Effector memory CD8-positive, alpha-beta T cell (primary cell): ENCODE measurements at regions not wholly inside any gene's neighbourhood (a gene's known extent, or its start where the extent isn't known, plus 50 kb on each side); places are given as distances from the start of the nearest gene placed in this dataset.
A peak's percentile ranks its signal among the peaks of the same experiment; 100 is the strongest.

Experiments used
- ATAC-seq: fragments of 150-1000 bp; cut with Tn5 transposase; replicated peaks from 2 replicates; pipeline ENCODE4 v1.10.0; 2021; ENCODE audit warnings: mild to moderate bottlenecking, moderate library complexity
- DNase-seq, 3 experiments: peaks; one replicate each; pipeline ENCODE4 v3.0.0; 2021
- H3K27ac Mint-ChIP-seq, 2 donors: one replicate each; pipeline ENCODE4 v1.8.0; 2022; ENCODE audit warnings: mild to moderate bottlenecking in 2 of 2, mixed read lengths in 2 of 2, moderate library complexity in 2 of 2
- H3K27me3 Mint-ChIP-seq, 2 donors: one replicate each; pipeline ENCODE4 v1.8.0; 2022; ENCODE audit warnings: mixed read lengths in 2 of 2
- H3K36me3 Mint-ChIP-seq: one replicate; pipeline ENCODE4 v1.8.0; 2022; ENCODE audit warnings: mild to moderate bottlenecking, moderate library complexity, mixed read lengths; ENCODE audit not compliant: insufficient read depth
- H3K4me1 Mint-ChIP-seq, 2 donors: one replicate each; pipeline ENCODE4 v1.8.0; 2022; ENCODE audit warnings: low read depth in 2 of 2, mixed read lengths in 2 of 2
- H3K4me3 Mint-ChIP-seq, 2 donors: one replicate each; pipeline ENCODE4 v1.8.0; 2022; ENCODE audit warnings: mild to moderate bottlenecking in 2 of 2, mixed read lengths in 2 of 2, moderate library complexity in 2 of 2
- H3K9me3 Mint-ChIP-seq, 2 donors: one replicate each; pipeline ENCODE4 v1.8.0; 2022; ENCODE audit warnings: mixed read lengths in 2 of 2

- Mint-ChIP-seq H3K9me3 (no peaks in the 10 kb centered on the region), H3K4me3 (no peak overlapping the region), H3K4me1 (peaks cover 0 to 10% of the 10 kb centered on the region in 2 donors), H3K27me3 (peaks cover 6 to 8% of the 10 kb centered on the region in 2 donors), H3K36me3 (no peaks in the 10 kb centered on the region), H3K27ac (no peak overlapping the region)
- ATAC-seq (no peak), DNase-seq (no peak)
Measured at GRCh38 chr5:74403771-74404170, 236.8 kb downstream of the ENC1 start.

DNA sequence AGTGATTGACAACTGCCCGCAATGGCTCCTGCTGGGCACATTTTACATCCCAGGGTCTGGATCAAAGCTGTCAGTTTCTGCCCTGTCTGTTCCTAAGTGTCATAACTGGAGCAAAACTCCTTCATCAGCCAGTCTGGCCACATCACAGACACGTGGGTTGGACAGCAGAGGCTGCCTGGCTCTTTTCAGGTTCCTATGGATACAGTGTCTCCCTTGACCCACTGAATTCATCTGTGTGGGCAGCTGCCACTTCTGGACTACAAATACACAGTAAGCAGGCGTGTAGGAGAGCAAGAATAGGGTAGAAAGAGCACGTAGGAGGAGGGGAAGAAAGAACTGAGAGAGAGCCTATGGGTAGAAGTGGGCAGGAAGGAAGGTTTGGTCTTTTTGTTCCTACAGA lies 238.0 kb downstream of the ENC1 start:
- DNase-seq: no peak
- ATAC-seq: no peak
- Mint-ChIP-seq H3K27ac (peak overlapping the region in 1 of 2 donors; percentile 32), H3K27me3 (no peaks in the 10 kb centered on the region), H3K4me1 (peaks cover 0 to 10% of the 10 kb centered on the region in 2 donors), H3K4me3 (no peak overlapping the region), H3K36me3 (no peaks in the 10 kb centered on the region), H3K9me3 (no peaks in the 10 kb centered on the region)

GRCh38 chr5:74401946-74402320 lies 238.6 kb downstream of the ENC1 start:
- Mint-ChIP-seq H3K4me3 (no peak overlapping the region), H3K36me3 (no peaks in the 10 kb centered on the region), H3K4me1 (peaks cover 0 to 10% of the 10 kb centered on the region in 2 donors), H3K9me3 (no peaks in the 10 kb centered on the region), H3K27ac (no peak overlapping the region), H3K27me3 (no peaks in the 10 kb centered on the region)
- ATAC-seq (no peak), DNase-seq (no peak)

GRCh38 chr5:74401281-74401945 lies 239.1 kb downstream of the ENC1 start:
- H3K36me3 Mint-ChIP-seq: no peaks in the 10 kb centered on the region
- no peak overlapping the region for H3K4me3 Mint-ChIP-seq
- no peaks in the 10 kb centered on the region for H3K27me3 Mint-ChIP-seq
- peaks cover 0 to 10% of the 10 kb centered on the region in 2 donors for H3K4me1 Mint-ChIP-seq
- H3K9me3 Mint-ChIP-seq: no peaks in the 10 kb centered on the region
- DNase-seq (no peak), ATAC-seq (no peak)
- H3K27ac Mint-ChIP-seq: no peak overlapping the region

GRCh38 chr5:74400067-74400466 lies 240.5 kb downstream of the ENC1 start:
- no peaks in the 10 kb centered on the region for H3K9me3 Mint-ChIP-seq
- no peaks in the 10 kb centered on the region for H3K36me3 Mint-ChIP-seq
- peaks cover 0 to 10% of the 10 kb centered on the region in 2 donors for H3K4me1 Mint-ChIP-seq
- no peak overlapping the region for H3K4me3 Mint-ChIP-seq
- ATAC-seq: no peak
- H3K27me3 Mint-ChIP-seq: no peaks in the 10 kb centered on the region
- H3K27ac Mint-ChIP-seq: no peak overlapping the region
- no peak for DNase-seq

GRCh38 chr5:74396913-74397622 lies 243.5 kb downstream of the ENC1 start:
- ATAC-seq: no peak
- no peaks in the 10 kb centered on the region for H3K9me3 Mint-ChIP-seq
- no peak overlapping the region for H3K4me3 Mint-ChIP-seq
- H3K27ac Mint-ChIP-seq: no peak overlapping the region
- H3K4me1 Mint-ChIP-seq: peaks cover 0 to 3% of the 10 kb centered on the region in 2 donors
- H3K36me3 Mint-ChIP-seq: no peaks in the 10 kb centered on the region
- H3K27me3 Mint-ChIP-seq: peaks cover 0 to 10% of the 10 kb centered on the region in 2 donors
- DNase-seq: no peak

DNA sequence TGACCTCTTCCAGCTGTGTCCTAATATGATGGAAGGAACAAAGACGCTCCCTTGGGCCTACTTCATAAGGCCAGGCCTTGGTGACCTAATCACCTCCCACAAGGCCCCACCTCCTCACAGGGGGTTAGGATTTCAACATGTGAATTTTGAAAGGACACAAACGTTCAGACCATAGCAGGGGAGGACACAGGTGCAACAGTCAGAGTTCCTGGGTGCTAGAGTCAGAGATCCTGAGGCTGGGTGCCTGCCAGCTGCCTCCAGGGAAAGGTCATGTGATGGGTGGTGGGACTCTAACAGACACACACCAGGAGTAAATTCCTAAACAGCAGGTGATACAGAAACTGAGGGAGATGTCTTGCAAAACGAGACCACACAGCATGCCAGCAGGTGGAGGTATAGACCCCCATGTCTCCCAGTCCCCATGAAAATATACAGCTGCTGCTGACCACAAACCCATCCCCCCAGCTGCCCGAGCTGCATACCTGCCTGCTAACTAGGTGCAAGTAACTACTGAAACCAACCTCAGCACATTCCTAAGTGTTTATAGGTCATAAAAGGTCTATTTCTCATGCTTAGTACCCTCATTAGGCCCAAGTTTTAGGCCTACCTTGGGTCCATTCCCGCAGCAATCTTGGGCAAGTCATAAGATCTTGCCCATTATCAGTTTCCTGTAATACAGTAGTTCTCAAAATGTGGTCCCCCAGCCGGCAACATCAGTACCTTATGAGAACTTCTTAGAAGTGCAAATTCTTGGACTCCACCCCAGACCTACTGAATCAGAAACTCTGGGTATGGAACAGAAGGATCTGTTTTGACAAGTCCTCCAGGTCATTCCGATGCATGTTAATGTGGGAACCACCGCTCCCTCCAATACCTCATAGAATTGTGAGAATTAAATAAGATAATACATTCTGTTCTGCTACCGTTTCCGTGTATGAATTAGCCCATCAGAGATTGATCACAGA lies 245.3 kb downstream of the ENC1 start:
- ATAC-seq: no peak
- no peaks in the 10 kb centered on the region for H3K4me1 Mint-ChIP-seq
- H3K36me3 Mint-ChIP-seq: no peaks in the 10 kb centered on the region
- H3K27ac Mint-ChIP-seq: no peak overlapping the region
- no peaks in the 10 kb centered on the region for H3K9me3 Mint-ChIP-seq
- no peak for DNase-seq
- peaks cover 0 to 10% of the 10 kb centered on the region in 2 donors for H3K27me3 Mint-ChIP-seq
- no peak overlapping the region for H3K4me3 Mint-ChIP-seq

GRCh38 chr5:74394528-74394915 lies 246.0 kb downstream of the ENC1 start:
- Mint-ChIP-seq H3K4me1 (no peaks in the 10 kb centered on the region), H3K36me3 (no peaks in the 10 kb centered on the region), H3K27me3 (peaks cover 0 to 10% of the 10 kb centered on the region in 2 donors), H3K9me3 (no peaks in the 10 kb centered on the region), H3K4me3 (no peak overlapping the region), H3K27ac (no peak overlapping the region)
- no peak for DNase-seq
- ATAC-seq: no peak

- Mint-ChIP-seq H3K27me3 (peaks cover 0 to 10% of the 10 kb centered on the region in 2 donors), H3K9me3 (no peaks in the 10 kb centered on the region), H3K36me3 (no peaks in the 10 kb centered on the region), H3K27ac (no peak overlapping the region), H3K4me3 (no peak overlapping the region), H3K4me1 (no peaks in the 10 kb centered on the region)
- DNase-seq (no peak), ATAC-seq (no peak)
Measured at GRCh38 chr5:74393943-74394342, 246.6 kb downstream of the ENC1 start.

GRCh38 chr5:74392711-74393351 lies 247.7 kb downstream of the ENC1 start:
- no peaks in the 10 kb centered on the region for H3K9me3 Mint-ChIP-seq
- DNase-seq (no peak), ATAC-seq (no peak)
- H3K4me1 Mint-ChIP-seq: no peaks in the 10 kb centered on the region
- H3K36me3 Mint-ChIP-seq: no peaks in the 10 kb centered on the region
- H3K27ac Mint-ChIP-seq: no peak overlapping the region
- no peak overlapping the region for H3K4me3 Mint-ChIP-seq
- H3K27me3 Mint-ChIP-seq: peaks cover 0 to 10% of the 10 kb centered on the region in 2 donors

DNA sequence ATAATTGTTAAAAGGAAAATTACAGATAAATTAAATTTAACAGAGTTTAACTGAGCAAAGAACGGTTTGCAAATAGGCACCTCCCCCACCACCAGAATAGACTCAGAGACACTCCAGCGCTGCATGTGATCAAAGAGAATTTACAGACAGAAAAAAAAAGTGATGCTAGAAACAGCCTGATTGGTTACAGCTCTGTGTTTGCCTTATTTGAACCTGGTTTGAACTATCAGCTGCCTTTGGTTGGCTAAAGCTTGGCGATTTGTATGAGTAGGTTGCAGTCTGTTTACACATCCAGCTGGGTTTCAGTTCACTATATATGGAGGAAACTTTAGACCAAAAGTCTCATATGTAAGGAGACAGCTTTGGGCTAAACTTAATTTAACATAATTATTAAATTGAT lies 249.1 kb downstream of the ENC1 start:
- Mint-ChIP-seq H3K36me3 (no peaks in the 10 kb centered on the region), H3K4me3 (no peak overlapping the region), H3K27me3 (peaks cover 0 to 10% of the 10 kb centered on the region in 2 donors), H3K4me1 (no peaks in the 10 kb centered on the region), H3K27ac (no peak overlapping the region), H3K9me3 (no peaks in the 10 kb centered on the region)
- no peak for ATAC-seq
- no peak for DNase-seq

- no peak overlapping the region for H3K27ac Mint-ChIP-seq
- H3K27me3 Mint-ChIP-seq: peaks cover 0 to 10% of the 10 kb centered on the region in 2 donors
- H3K36me3 Mint-ChIP-seq: no peaks in the 10 kb centered on the region
- H3K4me1 Mint-ChIP-seq: no peaks in the 10 kb centered on the region
- H3K4me3 Mint-ChIP-seq: no peak overlapping the region
- ATAC-seq (no peak), DNase-seq (no peak)
- H3K9me3 Mint-ChIP-seq: no peaks in the 10 kb centered on the region
Measured at GRCh38 chr5:74390822-74391221, 249.7 kb downstream of the ENC1 start.

DNA sequence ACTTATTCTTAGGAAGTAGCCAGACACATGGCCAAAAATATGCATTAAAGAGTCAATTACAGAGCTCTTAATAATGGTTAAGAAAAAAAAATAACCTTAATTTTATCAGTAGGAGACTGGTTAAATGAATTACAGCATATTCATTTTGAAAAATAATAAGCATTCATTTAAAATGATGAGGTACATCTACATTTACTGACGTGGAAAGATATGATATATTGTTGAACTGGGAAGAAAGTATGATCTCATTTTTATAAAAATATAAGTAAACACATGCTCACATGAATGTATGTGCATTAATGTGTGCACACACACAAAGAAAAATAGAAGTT lies 250.3 kb downstream of the ENC1 start:
- DNase-seq: no peak
- Mint-ChIP-seq H3K27me3 (peaks cover 0 to 10% of the 10 kb centered on the region in 2 donors), H3K9me3 (no peaks in the 10 kb centered on the region), H3K36me3 (no peaks in the 10 kb centered on the region), H3K4me3 (no peak overlapping the region), H3K27ac (no peak overlapping the region), H3K4me1 (no peaks in the 10 kb centered on the region)
- ATAC-seq: no peak
